ENCODE measurements at regions not wholly inside any gene's neighbourhood (a gene's known extent, or its start where the extent isn't known, plus 50 kb on each side); places are given as distances from the start of the nearest gene placed in this dataset.

DNA sequence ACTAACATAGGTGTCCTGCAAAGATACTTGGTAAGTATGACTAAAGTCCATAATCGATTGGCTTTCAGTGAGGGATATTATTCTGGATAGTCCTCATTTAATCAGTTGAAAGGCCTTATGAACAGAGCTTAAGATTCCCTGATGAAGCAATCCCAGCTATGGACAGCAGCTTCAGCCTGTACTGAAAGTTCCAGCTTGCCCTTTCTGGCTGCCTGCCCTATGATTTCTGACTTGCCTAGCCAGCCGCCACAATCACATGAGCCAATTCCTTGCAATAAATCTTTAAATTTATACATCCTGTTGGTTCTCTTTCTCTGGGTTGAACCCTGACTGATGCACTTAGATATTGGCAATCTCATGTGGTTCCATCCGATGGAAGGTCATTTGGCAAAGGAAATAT, 759.0 kb upstream of the API5 start:
- Histone ChIP-seq H3K27ac (no peak overlapping the region), H3K36me3 (no peaks in the 10 kb centered on the region)
- TF ChIP-seq, protein P1, sequence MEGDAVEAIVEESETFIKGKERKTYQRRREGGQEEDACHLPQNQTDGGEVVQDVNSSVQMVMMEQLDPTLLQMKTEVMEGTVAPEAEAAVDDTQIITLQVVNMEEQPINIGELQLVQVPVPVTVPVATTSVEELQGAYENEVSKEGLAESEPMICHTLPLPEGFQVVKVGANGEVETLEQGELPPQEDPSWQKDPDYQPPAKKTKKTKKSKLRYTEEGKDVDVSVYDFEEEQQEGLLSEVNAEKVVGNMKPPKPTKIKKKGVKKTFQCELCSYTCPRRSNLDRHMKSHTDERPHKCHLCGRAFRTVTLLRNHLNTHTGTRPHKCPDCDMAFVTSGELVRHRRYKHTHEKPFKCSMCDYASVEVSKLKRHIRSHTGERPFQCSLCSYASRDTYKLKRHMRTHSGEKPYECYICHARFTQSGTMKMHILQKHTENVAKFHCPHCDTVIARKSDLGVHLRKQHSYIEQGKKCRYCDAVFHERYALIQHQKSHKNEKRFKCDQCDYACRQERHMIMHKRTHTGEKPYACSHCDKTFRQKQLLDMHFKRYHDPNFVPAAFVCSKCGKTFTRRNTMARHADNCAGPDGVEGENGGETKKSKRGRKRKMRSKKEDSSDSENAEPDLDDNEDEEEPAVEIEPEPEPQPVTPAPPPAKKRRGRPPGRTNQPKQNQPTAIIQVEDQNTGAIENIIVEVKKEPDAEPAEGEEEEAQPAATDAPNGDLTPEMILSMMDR (IDR thresholded peaks at IDR 0.05; ENCODE audit: low read depth, low read length): no peak

DNA sequence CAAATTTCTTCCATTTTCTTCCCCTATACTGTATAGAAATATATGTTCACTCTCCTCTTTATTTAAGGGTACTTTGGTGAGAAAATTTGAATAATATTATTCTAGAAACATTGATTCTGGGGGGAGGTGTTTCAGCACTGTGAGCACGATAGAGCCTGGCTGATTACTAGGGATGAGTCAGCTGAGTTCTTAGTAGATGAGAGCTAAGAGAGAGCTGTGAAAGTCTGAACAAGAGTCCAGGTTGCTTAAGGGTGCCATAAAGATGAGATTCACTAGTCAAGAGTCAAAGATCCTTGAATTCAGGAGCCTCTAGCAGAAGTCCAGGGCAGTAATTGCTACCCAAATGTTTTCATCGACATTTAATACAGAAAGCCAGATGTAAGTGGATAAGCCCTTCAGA, 756.6 kb upstream of the API5 start:
- DNase-seq: no peak
- Histone ChIP-seq H3K9me3 (ENCODE audit: severe bottlenecking) (no peaks in the 10 kb centered on the region), H3K4me3 (ENCODE audit: low read depth, low read length) (no peak overlapping the region), H3K36me3 (no peaks in the 10 kb centered on the region), H3K27me3 (ENCODE audit: insufficient read depth, low read depth, severe bottlenecking) (peaks cover 30% of the 10 kb centered on the region), H3K27ac (no peak overlapping the region)
- TF ChIP-seq, protein P1 (IDR thresholded peaks at IDR 0.05; ENCODE audit: low read depth, low read length): no peak

More for the DNA sequence above, 759.0 kb upstream of the API5 start:
- DNase-seq: no peak
- Histone ChIP-seq H3K9me3 (ENCODE audit: severe bottlenecking) (no peaks in the 10 kb centered on the region), H3K27me3 (ENCODE audit: insufficient read depth, low read depth, severe bottlenecking) (peaks cover 24% of the 10 kb centered on the region), H3K4me3 (ENCODE audit: low read depth, low read length) (no peak overlapping the region)

DNA sequence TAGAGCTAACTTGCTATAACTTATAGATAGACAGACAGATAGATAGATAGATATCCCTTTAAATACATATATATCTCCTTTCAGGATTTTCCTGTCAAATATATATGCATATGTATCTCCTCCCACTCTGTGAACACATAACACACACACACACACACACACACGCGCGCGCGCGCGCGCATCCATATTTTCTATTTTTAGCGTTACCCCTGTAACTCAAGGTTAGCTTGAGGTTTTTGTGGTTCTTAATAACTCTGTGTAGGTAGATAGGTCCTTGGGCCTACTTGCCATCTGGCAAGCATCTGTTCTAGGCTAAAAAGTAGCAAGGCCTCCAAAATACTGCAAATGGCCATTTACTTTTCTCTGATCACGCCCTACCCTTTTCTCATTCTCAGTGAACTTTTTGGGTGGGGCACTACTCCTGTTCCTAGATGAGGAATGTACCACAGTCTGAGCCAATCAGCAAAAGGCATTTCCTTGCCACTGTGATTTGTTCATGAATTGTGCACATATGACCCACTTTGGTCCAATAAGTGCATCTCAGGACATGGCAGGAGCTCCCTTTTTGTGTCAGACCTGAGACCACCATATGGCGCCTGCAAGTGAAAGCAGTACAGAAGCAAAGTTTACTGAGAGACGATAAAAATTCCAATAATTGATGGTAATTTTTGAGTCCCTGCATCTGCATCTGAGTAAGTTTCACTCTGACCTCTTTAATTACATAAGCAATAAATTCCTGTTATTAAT, 740.5 kb upstream of the API5 start:
- Histone ChIP-seq H3K27me3 (ENCODE audit: insufficient read depth, low read depth, severe bottlenecking) (peaks cover 8% of the 10 kb centered on the region), H3K36me3 (no peaks in the 10 kb centered on the region), H3K27ac (no peak overlapping the region), H3K4me3 (ENCODE audit: low read depth, low read length) (no peak overlapping the region), H3K9me3 (ENCODE audit: severe bottlenecking) (no peaks in the 10 kb centered on the region)
- no peak for DNase-seq
- TF ChIP-seq, protein P1 (IDR thresholded peaks at IDR 0.05; ENCODE audit: low read depth, low read length): no peak

DNA sequence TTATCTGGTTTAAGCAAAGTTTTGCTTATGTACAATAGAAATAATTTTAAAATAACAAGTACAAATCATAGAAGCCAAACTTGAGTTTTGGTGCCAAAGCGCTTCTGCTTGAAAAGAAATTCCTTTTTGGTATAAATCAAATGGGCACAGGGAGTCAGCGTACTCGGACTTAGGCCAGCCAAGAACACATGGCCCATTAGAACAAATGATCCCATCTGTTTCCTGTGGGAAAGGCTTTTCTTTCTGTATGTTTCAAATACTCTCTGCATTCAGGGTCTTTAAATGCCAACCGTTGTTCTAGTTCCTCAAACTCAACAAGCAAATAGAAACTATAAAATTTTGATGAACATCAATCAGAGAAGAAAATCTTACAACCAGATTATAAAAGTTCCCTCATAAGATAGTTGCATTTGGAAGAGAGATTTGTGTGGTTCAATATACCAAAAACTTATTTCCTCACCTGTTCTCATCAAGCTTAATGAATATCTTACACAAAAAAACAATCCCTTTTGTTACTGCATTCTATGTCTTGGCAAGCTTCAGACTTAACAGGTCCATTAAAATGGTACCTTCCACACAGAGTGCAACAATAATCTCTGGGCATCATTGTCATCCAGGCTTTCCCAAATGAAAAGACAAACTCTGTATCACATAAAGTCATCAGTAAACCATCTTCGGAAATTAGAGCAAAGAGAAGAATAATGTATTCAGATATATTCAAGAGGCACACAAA, 739.8 kb upstream of the API5 start:
- Histone ChIP-seq H3K9me3 (ENCODE audit: severe bottlenecking) (no peaks in the 10 kb centered on the region), H3K27me3 (ENCODE audit: insufficient read depth, low read depth, severe bottlenecking) (peaks cover 8% of the 10 kb centered on the region), H3K4me3 (ENCODE audit: low read depth, low read length) (no peak overlapping the region), H3K27ac (no peak overlapping the region), H3K36me3 (no peaks in the 10 kb centered on the region)
- TF ChIP-seq, protein P1 (IDR thresholded peaks at IDR 0.05; ENCODE audit: low read depth, low read length): no peak
- no peak for DNase-seq

DNA sequence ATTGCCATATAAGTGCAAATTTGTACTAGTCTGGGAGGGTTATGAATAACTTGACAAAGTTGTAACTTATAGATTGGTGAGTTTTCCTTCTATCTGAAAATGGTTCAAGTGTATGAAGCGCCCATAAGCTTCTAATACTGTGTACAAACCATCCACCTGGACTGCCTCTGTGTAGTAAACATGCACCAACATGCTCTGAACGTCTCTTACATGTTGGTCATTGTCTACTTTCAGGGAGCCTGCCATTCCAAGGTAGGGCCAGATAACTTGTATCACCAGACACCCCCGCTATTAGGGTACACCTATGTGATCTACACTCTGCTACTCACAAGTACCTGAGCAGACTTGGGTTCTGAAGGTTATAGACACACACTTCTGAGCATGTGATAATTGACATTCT, 735.5 kb upstream of the API5 start:
- H3K9me3 ChIP-seq (ENCODE audit: severe bottlenecking): no peaks in the 10 kb centered on the region
- H3K36me3 ChIP-seq: no peaks in the 10 kb centered on the region
- peaks cover 7% of the 10 kb centered on the region for H3K27me3 ChIP-seq (ENCODE audit: insufficient read depth, low read depth, severe bottlenecking)
- no peak overlapping the region for H3K4me3 ChIP-seq (ENCODE audit: low read depth, low read length)
- H3K27ac ChIP-seq: no peak overlapping the region
- no peak for DNase-seq
- TF ChIP-seq, protein P1 (IDR thresholded peaks at IDR 0.05; ENCODE audit: low read depth, low read length): no peak
